ENCODE measurements at regions not wholly inside any gene's neighbourhood (a gene's known extent, or its start where the extent isn't known, plus 50 kb on each side); places are given as distances from the start of the nearest gene placed in this dataset.

GRCh38 chr1:90593312-90593711 is 123.8 kb downstream of the BARHL2 start:
- no peak for TF ChIP-seq POLR2AphosphoS5 (IDR thresholded peaks at IDR 0.05; ENCODE audit: low read depth, low read length)
- no peak for TF ChIP-seq SPI1 (IDR thresholded peaks at IDR 0.05; ENCODE audit: low read depth, low read length)
- no peak for TF ChIP-seq POU2F2 (IDR thresholded peaks at IDR 0.05; ENCODE audit: low read depth, low read length)
- no peak for TF ChIP-seq PAX5 (IDR thresholded peaks at IDR 0.05; ENCODE audit: insufficient read depth, low read length, severe bottlenecking)
- no peak for TF ChIP-seq POLR2A (IDR thresholded peaks at IDR 0.05; ENCODE audit: low read depth, low read length)
- TF ChIP-seq TAF1 (IDR thresholded peaks at IDR 0.05; ENCODE audit: low read depth, low read length), result no peak
- FAIRE-seq (no peak), DNase-seq (ENCODE audit: insufficient read length, low spot score) (no peak)

GRCh38 chr1:90591970-90592356 is 125.1 kb downstream of the BARHL2 start:
- FAIRE-seq (no peak), DNase-seq (ENCODE audit: insufficient read length, low spot score) (no peak)
- TF ChIP-seq POLR2A (IDR thresholded peaks at IDR 0.05; ENCODE audit: low read depth, low read length) (no peak), TAF1 (IDR thresholded peaks at IDR 0.05; ENCODE audit: low read depth, low read length) (no peak), SPI1 (IDR thresholded peaks at IDR 0.05; ENCODE audit: low read depth, low read length) (no peak), PAX5 (IDR thresholded peaks at IDR 0.05; ENCODE audit: insufficient read depth, low read length, severe bottlenecking) (no peak), POU2F2 (IDR thresholded peaks at IDR 0.05; ENCODE audit: low read depth, low read length) (no peak), POLR2AphosphoS5 (IDR thresholded peaks at IDR 0.05; ENCODE audit: low read depth, low read length) (no peak)

DNA sequence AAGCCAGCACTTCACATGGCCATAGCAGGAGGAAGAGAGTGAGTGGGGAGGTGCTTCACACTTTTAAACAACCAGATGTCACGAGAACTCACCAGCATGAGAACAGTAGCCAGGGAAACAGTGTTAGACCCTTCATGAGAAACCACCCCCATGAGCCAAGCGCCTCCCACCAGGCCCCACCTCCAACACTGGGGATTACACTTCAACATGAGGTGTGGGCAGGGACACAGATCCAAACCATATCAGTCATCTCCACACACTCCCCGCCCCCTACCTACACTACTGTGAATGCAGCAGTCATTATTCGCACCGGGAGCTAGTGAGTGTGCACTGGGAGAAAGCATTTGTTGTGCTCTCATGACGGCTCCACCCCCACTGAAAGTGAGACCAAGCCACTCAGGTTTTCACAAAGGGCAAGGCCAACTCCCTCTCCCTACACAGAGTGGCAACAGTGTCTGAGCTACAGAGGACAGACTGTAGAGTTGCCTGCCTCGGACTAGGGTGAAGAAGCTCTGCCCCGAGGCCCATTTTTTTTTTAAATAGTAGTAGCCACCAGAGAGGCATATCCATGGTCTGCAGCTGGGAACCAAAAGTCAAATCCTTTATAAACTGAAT is 125.6 kb downstream of the BARHL2 start:
- DNase-seq (ENCODE audit: insufficient read length, low spot score) (no peak), FAIRE-seq (no peak)
- TF ChIP-seq POU2F2 (IDR thresholded peaks at IDR 0.05; ENCODE audit: low read depth, low read length) (no peak), TAF1 (IDR thresholded peaks at IDR 0.05; ENCODE audit: low read depth, low read length) (no peak), SPI1 (IDR thresholded peaks at IDR 0.05; ENCODE audit: low read depth, low read length) (no peak), PAX5 (IDR thresholded peaks at IDR 0.05; ENCODE audit: insufficient read depth, low read length, severe bottlenecking) (no peak), POLR2A (IDR thresholded peaks at IDR 0.05; ENCODE audit: low read depth, low read length) (no peak), POLR2AphosphoS5 (IDR thresholded peaks at IDR 0.05; ENCODE audit: low read depth, low read length) (no peak)

- DNase-seq (ENCODE audit: insufficient read length, low spot score), result no peak
- TF ChIP-seq POU2F2 (IDR thresholded peaks at IDR 0.05; ENCODE audit: low read depth, low read length) (no peak), POLR2A (IDR thresholded peaks at IDR 0.05; ENCODE audit: low read depth, low read length) (no peak), POLR2AphosphoS5 (IDR thresholded peaks at IDR 0.05; ENCODE audit: low read depth, low read length) (no peak), PAX5 (IDR thresholded peaks at IDR 0.05; ENCODE audit: insufficient read depth, low read length, severe bottlenecking) (no peak), TAF1 (IDR thresholded peaks at IDR 0.05; ENCODE audit: low read depth, low read length) (no peak), SPI1 (IDR thresholded peaks at IDR 0.05; ENCODE audit: low read depth, low read length) (no peak)
- no peak for FAIRE-seq
Measured at GRCh38 chr1:90580176-90580575, 136.9 kb downstream of the BARHL2 start.

- DNase-seq (ENCODE audit: insufficient read length, low spot score) (peak; percentile 12), FAIRE-seq (peak; percentile 73)
- TF ChIP-seq POLR2AphosphoS5 (IDR thresholded peaks at IDR 0.05; ENCODE audit: low read depth, low read length), result no peak
- no peak for TF ChIP-seq POLR2A (IDR thresholded peaks at IDR 0.05; ENCODE audit: low read depth, low read length)
- TF ChIP-seq TAF1 (IDR thresholded peaks at IDR 0.05; ENCODE audit: low read depth, low read length), result no peak
- no peak for TF ChIP-seq POU2F2 (IDR thresholded peaks at IDR 0.05; ENCODE audit: low read depth, low read length)
- no peak for TF ChIP-seq SPI1 (IDR thresholded peaks at IDR 0.05; ENCODE audit: low read depth, low read length)
- TF ChIP-seq PAX5 (IDR thresholded peaks at IDR 0.05; ENCODE audit: insufficient read depth, low read length, severe bottlenecking), result no peak
Measured at GRCh38 chr1:90579212-90579802, 137.8 kb downstream of the BARHL2 start.

GRCh38 chr1:90574692-90575370 is 142.3 kb downstream of the BARHL2 start:
- TF ChIP-seq POLR2AphosphoS5 (IDR thresholded peaks at IDR 0.05; ENCODE audit: low read depth, low read length) (no peak), SPI1 (IDR thresholded peaks at IDR 0.05; ENCODE audit: low read depth, low read length) (no peak), POU2F2 (IDR thresholded peaks at IDR 0.05; ENCODE audit: low read depth, low read length) (no peak), TAF1 (IDR thresholded peaks at IDR 0.05; ENCODE audit: low read depth, low read length) (no peak), POLR2A (IDR thresholded peaks at IDR 0.05; ENCODE audit: low read depth, low read length) (no peak), PAX5 (IDR thresholded peaks at IDR 0.05; ENCODE audit: insufficient read depth, low read length, severe bottlenecking) (no peak)
- no peak for DNase-seq (ENCODE audit: insufficient read length, low spot score)
- no peak for FAIRE-seq

GRCh38 chr1:90573736-90574135 is 143.4 kb downstream of the BARHL2 start:
- FAIRE-seq (no peak), DNase-seq (ENCODE audit: insufficient read length, low spot score) (no peak)

DNA sequence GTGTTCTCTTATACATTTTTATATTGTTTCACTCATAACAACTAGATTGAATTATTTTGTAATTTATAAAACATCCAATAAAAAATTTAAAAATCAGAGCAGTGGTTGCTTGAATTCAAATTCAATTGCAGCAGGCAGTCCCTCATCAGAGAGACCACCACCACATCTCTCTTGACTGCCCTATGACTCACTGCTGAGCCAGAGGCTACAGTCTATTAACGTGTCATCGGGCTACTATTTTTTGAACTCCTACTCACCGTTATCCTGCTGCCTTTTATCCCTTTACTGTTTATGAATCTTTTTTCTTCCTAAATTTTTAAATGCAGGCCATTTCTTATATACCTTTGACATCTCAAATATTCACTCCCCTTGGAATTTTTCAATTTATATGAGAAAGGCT is 144.7 kb downstream of the BARHL2 start:
- FAIRE-seq (no peak), DNase-seq (ENCODE audit: insufficient read length, low spot score) (no peak)
- no peak for TF ChIP-seq POLR2A (IDR thresholded peaks at IDR 0.05; ENCODE audit: low read depth, low read length)
- no peak for TF ChIP-seq POU2F2 (IDR thresholded peaks at IDR 0.05; ENCODE audit: low read depth, low read length)
- TF ChIP-seq POLR2AphosphoS5 (IDR thresholded peaks at IDR 0.05; ENCODE audit: low read depth, low read length), result no peak
- TF ChIP-seq TAF1 (IDR thresholded peaks at IDR 0.05; ENCODE audit: low read depth, low read length), result no peak

More at GRCh38 chr1:90573736-90574135, 143.4 kb downstream of the BARHL2 start:
- no peak for TF ChIP-seq POLR2A (IDR thresholded peaks at IDR 0.05; ENCODE audit: low read depth, low read length)

- DNase-seq (ENCODE audit: insufficient read length, low spot score), result no peak
- no peak for TF ChIP-seq POLR2AphosphoS5 (IDR thresholded peaks at IDR 0.05; ENCODE audit: low read depth, low read length)
- TF ChIP-seq PAX5 (IDR thresholded peaks at IDR 0.05; ENCODE audit: insufficient read depth, low read length, severe bottlenecking), result no peak
- TF ChIP-seq POU2F2 (IDR thresholded peaks at IDR 0.05; ENCODE audit: low read depth, low read length), result no peak
- no peak for TF ChIP-seq POLR2A (IDR thresholded peaks at IDR 0.05; ENCODE audit: low read depth, low read length)
- TF ChIP-seq TAF1 (IDR thresholded peaks at IDR 0.05; ENCODE audit: low read depth, low read length), result no peak
- TF ChIP-seq SPI1 (IDR thresholded peaks at IDR 0.05; ENCODE audit: low read depth, low read length), result no peak
- FAIRE-seq, result no peak
Measured at GRCh38 chr1:90568436-90568835, 148.7 kb downstream of the BARHL2 start.
